Mesenchymal stem cell (in vitro differentiated cells and primary cell): ENCODE measurements at regions not wholly inside any gene's neighbourhood (a gene's known extent, or its start where the extent isn't known, plus 50 kb on each side); places are given as distances from the start of the nearest gene placed in this dataset.

Experiments
- DNase-seq: peaks from one replicate; pipeline ENCODE4 v3.0.0-alpha.2; 2013
- H2AFZ ChIP-seq: one replicate; pipeline ENCODE4 v1.6.1; 2013; ENCODE audit warnings: low read depth, mild to moderate bottlenecking, control low read depth, inconsistent platforms, low read length, moderate library complexity
- H2AK5ac ChIP-seq: 2 replicates; pipeline ENCODE4 v1.6.1; 2013; ENCODE audit warnings: low read length, moderate library complexity, mild to moderate bottlenecking, inconsistent platforms; ENCODE audit not compliant: severe bottlenecking
- H2BK120ac ChIP-seq: one replicate; pipeline ENCODE4 v1.6.1; 2013; ENCODE audit warnings: low read depth, mild to moderate bottlenecking, inconsistent platforms, low read length, moderate library complexity
- H2BK12ac ChIP-seq, 2 experiments: one replicate each; pipeline ENCODE4 v1.6.1; 2013; ENCODE audit warnings: inconsistent platforms in 2 of 2, low read length in 2 of 2, mild to moderate bottlenecking in 2 of 2, moderate library complexity in 2 of 2, control low read depth in 1 of 2
- H2BK15ac ChIP-seq: one replicate; pipeline ENCODE4 v1.6.1; 2013; ENCODE audit warnings: mild to moderate bottlenecking, low read depth, inconsistent platforms; ENCODE audit not compliant: poor library complexity, severe bottlenecking
- H2BK5ac ChIP-seq: 2 replicates; pipeline ENCODE4 v1.6.1; 2013; ENCODE audit warnings: low read depth, mild to moderate bottlenecking, low read length, control low read depth, inconsistent platforms; ENCODE audit not compliant: poor library complexity, severe bottlenecking
- H3K14ac ChIP-seq, 2 experiments: one replicate each; pipeline ENCODE4 v1.6.1; 2013; ENCODE audit warnings: inconsistent platforms in 2 of 2, low read length in 2 of 2, control low read depth in 1 of 2, mild to moderate bottlenecking in 1 of 2, moderate library complexity in 1 of 2
- H3K18ac ChIP-seq, 2 experiments: one replicate each; pipeline ENCODE4 v1.6.1; 2013; ENCODE audit warnings: inconsistent platforms in 2 of 2, low read length in 2 of 2, control low read depth in 1 of 2, low read depth in 1 of 2, mild to moderate bottlenecking in 1 of 2
- H3K23ac ChIP-seq, 2 experiments: one replicate each; pipeline ENCODE4 v1.6.1; 2013; ENCODE audit warnings: inconsistent platforms in 2 of 2, low read length in 2 of 2, mild to moderate bottlenecking in 2 of 2, moderate library complexity in 2 of 2, control low read depth in 1 of 2
- H3K27ac ChIP-seq: 2 replicates; pipeline ENCODE4 v1.5.1; 2013; ENCODE audit warnings: mild to moderate bottlenecking, moderate library complexity, low read length, control low read depth, inconsistent platforms; ENCODE audit not compliant: poor library complexity, severe bottlenecking
- H3K27me3 ChIP-seq, 2 experiments: 2 replicates each; pipeline versions ENCODE4 v1.6.1 to v1.7.0; 2013; ENCODE audit warnings: low read length in 2 of 2, mild to moderate bottlenecking in 2 of 2, moderate library complexity in 2 of 2, control low read depth in 1 of 2, inconsistent platforms in 1 of 2; ENCODE audit not compliant: control insufficient read depth in 1 of 2, insufficient read depth in 1 of 2
- H3K36me3 ChIP-seq, 2 experiments: 2 replicates each; pipeline versions ENCODE4 v1.6.1 to v1.7.0; 2013; ENCODE audit warnings: low read length in 2 of 2, control low read depth in 1 of 2, inconsistent platforms in 1 of 2, low read depth in 1 of 2, mild to moderate bottlenecking in 1 of 2; ENCODE audit not compliant: insufficient read depth in 2 of 2, control insufficient read depth in 1 of 2
- H3K4ac ChIP-seq, 2 experiments: one replicate each; pipeline ENCODE4 v1.6.1; 2013; ENCODE audit warnings: inconsistent platforms in 2 of 2, low read length in 2 of 2, mild to moderate bottlenecking in 2 of 2, moderate library complexity in 2 of 2, control low read depth in 1 of 2, low read depth in 1 of 2
- H3K4me1 ChIP-seq: 2 replicates; pipeline ENCODE4 v1.6.1; 2013; ENCODE audit warnings: low read depth, low read length, control low read depth; ENCODE audit not compliant: control insufficient read depth, insufficient read depth
- H3K4me2 ChIP-seq: 2 replicates; pipeline ENCODE4 v1.6.1; 2013; ENCODE audit warnings: low read length, mild to moderate bottlenecking, inconsistent platforms; ENCODE audit not compliant: poor library complexity, severe bottlenecking
- H3K4me3 ChIP-seq, 2 experiments: 2 replicates each; pipeline versions ENCODE4 v1.5.1 to v1.7.0; 2013; ENCODE audit warnings: low read length in 2 of 2, mild to moderate bottlenecking in 2 of 2, control low read depth in 1 of 2, low read depth in 1 of 2; ENCODE audit not compliant: insufficient read depth in 1 of 2
- H3K79me1 ChIP-seq: replicated peaks from 2 replicates; pipeline ENCODE4 v1.6.1; 2013; ENCODE audit warnings: mild to moderate bottlenecking, control low read depth, low read length, inconsistent platforms; ENCODE audit not compliant: poor library complexity, severe bottlenecking
- H3K9ac ChIP-seq: 2 replicates; pipeline ENCODE4 v1.7.0; 2013; ENCODE audit warnings: mild to moderate bottlenecking, low read length, moderate library complexity
- H3K9me3 ChIP-seq: 2 replicates; pipeline ENCODE4 v1.7.0; 2013; ENCODE audit warnings: mild to moderate bottlenecking, low read length; ENCODE audit not compliant: control insufficient read depth
- H4K8ac ChIP-seq: one replicate; pipeline ENCODE4 v1.6.1; 2013; ENCODE audit warnings: inconsistent platforms, mild to moderate bottlenecking, low read length, moderate library complexity
- H4K91ac ChIP-seq: one replicate; pipeline ENCODE4 v1.6.1; 2013; ENCODE audit warnings: mild to moderate bottlenecking, low read length, inconsistent platforms
- WGBS: methylation state at CpG from one replicate; pipeline ENCODE4 v1.1.7; 2013; ENCODE audit warnings: mixed read lengths; 5-methylcytosine and 5-hydroxymethylcytosine counted together

GRCh38 chr3:44020143-44020542 lies 221.5 kb upstream of the TOPAZ1 start:
- Histone ChIP-seq H4K8ac (no peak overlapping the region), H2BK12ac (no peak overlapping the region), H4K91ac (no peak overlapping the region), H3K9me3 (no peaks in the 10 kb centered on the region), H3K9ac (peak overlapping the region; percentile 37), H3K18ac (no peak overlapping the region), H3K36me3 (peaks cover 4 to 12% of the 10 kb centered on the region in 2 experiments), H2AFZ (no peak overlapping the region), H2AK5ac (no peak overlapping the region), H3K79me1 (no peaks in the 10 kb centered on the region), H3K4ac (no peak overlapping the region), H3K4me2 (no peak overlapping the region), H3K23ac (no peak overlapping the region), H2BK5ac (no peak overlapping the region), H3K4me1 (peaks cover 14% of the 10 kb centered on the region), H3K27ac (peak overlapping the region; percentile 7), H2BK120ac (no peak overlapping the region), H3K4me3 (no peak overlapping the region), H2BK15ac (no peak overlapping the region), H3K27me3 (peaks cover 0 to 6% of the 10 kb centered on the region in 2 experiments), H3K14ac (no peak overlapping the region)
- no CpG with 5 or more reads among the region's 1 CpG for WGBS
- no peak for DNase-seq

DNA sequence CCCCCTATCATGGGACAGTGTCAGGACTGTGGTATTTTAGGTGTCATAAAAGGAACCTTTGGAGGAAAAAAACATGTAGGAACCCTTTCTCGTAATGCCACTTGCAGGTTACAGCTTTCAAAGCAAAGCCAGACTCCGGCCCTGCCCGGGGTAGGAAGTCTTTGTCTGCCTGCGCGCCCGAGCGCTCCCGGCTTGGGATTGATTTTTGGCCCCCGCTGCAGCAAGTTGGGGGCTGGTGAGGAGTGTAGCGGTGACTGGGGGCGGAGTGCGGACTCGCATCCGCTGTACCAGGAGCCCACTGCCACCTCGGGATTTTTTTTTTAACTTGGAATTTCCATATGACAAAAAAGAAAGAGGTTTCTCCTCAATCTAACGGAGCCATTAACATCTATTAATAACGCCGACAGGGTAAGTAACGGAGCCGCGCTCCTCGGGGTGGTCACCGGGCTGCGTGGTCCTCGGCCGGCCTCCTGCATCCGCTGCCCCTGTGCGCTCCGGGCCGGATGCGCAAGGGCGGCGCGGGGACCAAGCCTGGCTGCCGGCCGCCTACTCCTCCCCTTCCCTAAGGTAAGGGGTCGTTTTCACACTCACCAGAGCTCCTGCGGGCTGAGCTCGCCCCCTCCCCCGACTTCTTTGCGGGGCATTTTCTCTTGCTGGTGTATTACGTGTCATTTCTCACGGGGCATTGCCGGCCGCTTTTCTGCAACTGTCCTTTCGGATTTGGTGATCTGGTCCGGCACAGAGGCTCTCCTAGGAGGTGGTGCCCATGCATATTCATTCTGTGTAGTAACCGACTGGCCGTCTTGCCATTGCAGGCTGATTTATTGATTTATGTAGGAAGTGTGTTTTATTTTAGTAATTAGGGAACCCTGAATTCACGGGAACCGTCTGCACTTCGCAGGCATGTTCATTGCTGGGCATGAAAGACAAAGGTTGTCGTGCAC lies 219.8 kb upstream of the TOPAZ1 start:
- Histone ChIP-seq H2BK120ac (no peak overlapping the region), H3K14ac (no peak overlapping the region), H3K36me3 (peaks cover 2 to 15% of the 10 kb centered on the region in 2 experiments), H3K9me3 (no peaks in the 10 kb centered on the region), H3K9ac (peak overlapping the region; percentile 76), H2AFZ (no peak overlapping the region), H3K4me2 (peak overlapping the region; percentile 75), H4K91ac (no peak overlapping the region), H3K27me3 (peaks cover 0 to 6% of the 10 kb centered on the region in 2 experiments), H2BK15ac (no peak overlapping the region), H2BK5ac (no peak overlapping the region), H2BK12ac (no peak overlapping the region), H4K8ac (no peak overlapping the region), H3K4me3 (peak overlapping the region; percentile 58 to 82), H3K27ac (no peak overlapping the region), H2AK5ac (no peak overlapping the region), H3K23ac (no peak overlapping the region), H3K18ac (no peak overlapping the region), H3K4ac (no peak overlapping the region), H3K79me1 (no peaks in the 10 kb centered on the region), H3K4me1 (peaks cover 14% of the 10 kb centered on the region)
- 12% methylated on average over 39 of the region's 53 CpGs for WGBS
- DNase-seq: no peak

DNA sequence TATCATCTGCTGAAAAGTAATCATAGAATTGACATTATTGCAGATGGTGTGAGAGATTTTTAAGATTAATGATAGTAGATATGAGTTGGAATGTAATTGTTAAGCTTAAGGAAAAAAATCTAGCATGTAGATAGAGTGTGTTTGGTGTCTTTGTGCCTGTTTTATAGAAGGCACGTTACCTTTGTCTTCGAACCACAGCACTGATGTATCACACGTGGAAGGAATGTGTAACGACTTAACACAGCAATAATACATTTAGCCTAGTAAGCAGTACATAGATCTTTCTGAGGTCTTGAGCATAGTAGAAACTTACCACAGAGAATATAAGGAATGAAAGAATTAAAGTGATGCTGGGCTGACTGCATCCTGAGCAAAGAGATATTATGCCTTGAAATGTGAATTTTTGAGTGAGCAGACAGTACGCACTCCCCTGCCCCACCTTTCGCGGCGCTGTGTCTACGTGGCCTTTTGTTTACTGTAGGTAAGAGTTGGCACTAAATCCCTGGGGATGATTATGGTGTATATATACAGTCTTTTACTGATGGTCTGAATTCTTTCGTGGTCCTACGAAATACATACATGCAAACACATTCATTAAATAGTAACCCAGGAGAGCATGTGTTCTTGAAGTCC lies 217.6 kb upstream of the TOPAZ1 start:
- peaks cover 0 to 6% of the 10 kb centered on the region in 2 experiments for H3K27me3 ChIP-seq
- H3K14ac ChIP-seq: no peak overlapping the region
- no peak overlapping the region for H3K9ac ChIP-seq
- H3K9me3 ChIP-seq: no peaks in the 10 kb centered on the region
- H3K4me3 ChIP-seq: no peak overlapping the region
- DNase-seq: no peak
- H2AK5ac ChIP-seq: no peak overlapping the region
- no peak overlapping the region for H4K91ac ChIP-seq
- H2BK120ac ChIP-seq: no peak overlapping the region
- peaks cover 14% of the 10 kb centered on the region for H3K4me1 ChIP-seq
- H2BK12ac ChIP-seq: no peak overlapping the region
- no peak overlapping the region for H2BK15ac ChIP-seq
- no peak overlapping the region for H2AFZ ChIP-seq
- peaks cover 3 to 20% of the 10 kb centered on the region in 2 experiments for H3K36me3 ChIP-seq
- H3K4me2 ChIP-seq: no peak overlapping the region
- no peak overlapping the region for H3K18ac ChIP-seq
- no peak overlapping the region for H3K4ac ChIP-seq
- H3K23ac ChIP-seq: no peak overlapping the region
- H2BK5ac ChIP-seq: no peak overlapping the region
- peaks cover 4% of the 10 kb centered on the region for H3K79me1 ChIP-seq
- WGBS: 93% methylated on average over 7 of the region's 11 CpGs
- H3K27ac ChIP-seq: no peak overlapping the region
- no peak overlapping the region for H4K8ac ChIP-seq

- no peak overlapping the region for H2BK5ac ChIP-seq
- H4K8ac ChIP-seq: no peak overlapping the region
- H3K4me1 ChIP-seq: peaks cover 10% of the 10 kb centered on the region
- no peak overlapping the region for H3K9ac ChIP-seq
- H2AK5ac ChIP-seq: no peak overlapping the region
- no peak overlapping the region for H2AFZ ChIP-seq
- H3K27me3 ChIP-seq: peaks cover 0 to 6% of the 10 kb centered on the region in 2 experiments
- peaks cover 4 to 28% of the 10 kb centered on the region in 2 experiments for H3K36me3 ChIP-seq
- no peak overlapping the region for H3K27ac ChIP-seq
- H3K4me2 ChIP-seq: no peak overlapping the region
- no peak overlapping the region for H3K4ac ChIP-seq
- H3K14ac ChIP-seq: no peak overlapping the region
- H3K23ac ChIP-seq: no peak overlapping the region
- peaks cover 6% of the 10 kb centered on the region for H3K79me1 ChIP-seq
- H2BK15ac ChIP-seq: no peak overlapping the region
- H3K9me3 ChIP-seq: no peaks in the 10 kb centered on the region
- H2BK120ac ChIP-seq: no peak overlapping the region
- H2BK12ac ChIP-seq: no peak overlapping the region
- no peak overlapping the region for H3K4me3 ChIP-seq
- 78% methylated on average over 5 of the region's 5 CpGs for WGBS
- no peak overlapping the region for H4K91ac ChIP-seq
- no peak overlapping the region for H3K18ac ChIP-seq
- no peak for DNase-seq
These were observed 215.3 kb upstream of the TOPAZ1 start for GRCh38 chr3:44026220-44026865.
